GM18861 (cell line): ENCODE measurements at regions not wholly inside any gene's neighbourhood (a gene's known extent, or its start where the extent isn't known, plus 50 kb on each side); places are given as distances from the start of the nearest gene placed in this dataset.

Experiments used
- ATAC-seq: cut with Tn5 transposase; IDR thresholded peaks from one replicate; pipeline ENCODE4 v1.9.1; 2021; ENCODE audit not compliant: unreplicated experiment

DNA sequence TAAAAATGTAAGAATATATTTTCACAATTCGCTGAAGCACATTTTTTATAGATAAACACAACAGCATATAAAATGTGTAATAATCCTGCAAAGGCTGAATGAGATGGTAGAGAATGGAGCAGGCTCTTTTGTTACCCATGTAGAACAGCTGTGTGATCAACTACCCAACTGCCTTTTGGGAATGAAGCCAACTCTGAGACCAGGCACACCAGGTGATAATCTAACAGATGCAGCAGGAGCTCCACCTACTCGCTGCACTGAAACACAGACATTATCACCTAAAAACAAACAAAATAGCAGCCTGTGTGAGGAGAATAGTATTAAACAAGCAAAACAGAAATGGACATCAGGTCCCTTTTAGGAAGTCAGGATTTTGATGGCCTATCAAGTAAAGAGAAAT, 183.3 kb downstream of the CCDC59 start:
- no peak for ATAC-seq

DNA sequence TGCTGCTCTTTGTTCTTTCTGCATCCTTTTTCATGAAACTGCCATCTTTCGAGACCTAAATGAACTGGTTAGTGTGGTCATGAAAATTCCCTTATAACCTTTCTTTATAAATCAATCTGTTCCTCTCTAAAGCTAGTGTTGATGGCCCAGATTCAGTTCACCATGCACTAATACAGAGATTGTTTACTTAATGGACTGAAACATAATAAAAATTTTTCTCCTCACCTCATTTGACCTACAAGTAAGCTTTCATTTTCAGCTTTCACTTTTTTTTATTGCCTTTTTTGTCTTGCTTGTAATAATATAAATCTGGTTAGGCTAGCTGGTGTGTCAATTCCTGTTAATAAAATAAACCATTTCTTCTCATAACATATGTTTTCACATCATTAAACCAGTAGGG, 183.8 kb downstream of the CCDC59 start:
- ATAC-seq = no peak

- ATAC-seq = no peak
Measured at GRCh38 chr12:82149045-82149444, 209.1 kb downstream of the CCDC59 start.

- ATAC-seq = no peak
Measured at GRCh38 chr12:82146740-82147139, 211.4 kb downstream of the CCDC59 start.

GRCh38 chr12:82144505-82144904, 213.7 kb downstream of the CCDC59 start:
- ATAC-seq = no peak

GRCh38 chr12:82132390-82132789, 225.8 kb downstream of the CCDC59 start:
- ATAC-seq = no peak

DNA sequence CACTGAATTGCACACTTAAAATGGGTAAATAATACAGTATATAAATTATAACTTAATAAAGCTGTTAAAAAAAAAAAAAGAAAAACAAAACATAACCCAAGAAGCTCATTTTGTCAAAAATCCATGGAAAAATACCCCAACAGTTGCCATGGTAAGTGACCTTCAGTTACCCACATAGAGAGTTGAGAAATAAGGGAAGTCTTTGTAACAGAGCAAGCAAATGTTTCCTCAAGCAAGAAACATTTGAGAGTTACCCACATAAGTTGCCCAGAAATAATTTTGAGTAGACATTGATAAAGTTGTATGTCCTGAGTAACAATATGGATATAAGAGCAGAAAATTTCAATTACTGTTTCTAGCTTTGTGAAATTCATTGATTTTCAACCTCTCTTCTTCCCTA, 227.4 kb downstream of the CCDC59 start:
- no peak for ATAC-seq

DNA sequence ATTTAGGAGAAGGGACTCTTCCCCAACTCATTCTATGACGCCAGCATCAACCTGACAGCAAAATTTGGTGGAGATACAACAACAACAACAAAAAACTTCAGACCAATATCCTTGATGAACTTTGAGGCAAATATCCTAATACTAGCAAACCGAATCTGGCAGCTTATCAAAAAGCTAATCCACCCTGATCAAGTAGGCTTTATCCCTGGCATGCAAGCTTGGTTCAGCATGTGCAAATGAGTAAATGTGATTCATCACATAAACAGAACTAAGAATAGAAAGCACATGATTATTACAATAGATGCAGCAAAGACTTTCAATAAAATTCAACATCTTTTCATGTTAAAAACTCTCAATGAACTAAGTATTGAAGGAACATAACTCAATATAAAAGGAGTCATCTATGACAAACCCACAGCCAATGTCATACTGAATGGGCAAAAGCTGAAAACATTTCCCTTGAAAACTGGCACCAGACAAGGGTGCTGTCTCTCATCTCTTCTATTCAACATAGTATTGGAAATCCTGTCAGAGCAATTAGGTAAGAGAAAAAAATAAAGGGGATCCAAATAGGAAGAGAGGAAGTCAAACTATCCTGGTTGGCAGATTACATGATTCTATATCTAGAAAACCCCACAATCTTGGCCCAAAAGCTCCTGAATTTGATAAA, 233.3 kb downstream of the CCDC59 start:
- ATAC-seq = no peak

DNA sequence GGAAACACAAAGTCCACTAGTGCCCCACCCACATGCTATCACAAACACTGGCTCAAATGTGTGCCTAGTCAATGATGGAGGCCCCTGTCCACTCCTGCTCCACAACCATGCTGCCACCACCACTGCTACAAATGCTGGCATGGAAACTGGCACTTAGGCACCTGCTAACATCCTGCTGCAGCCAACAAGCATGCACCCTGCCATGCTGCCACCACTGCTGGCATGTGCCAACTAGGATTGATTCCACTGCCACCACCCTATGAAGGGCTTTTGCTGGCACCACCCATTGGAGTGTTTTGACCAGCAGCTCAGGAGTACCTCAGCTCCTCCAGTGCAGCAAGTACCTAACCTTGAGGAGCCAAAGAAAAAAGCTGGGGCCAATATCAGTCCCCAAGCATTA, 236.6 kb downstream of the CCDC59 start:
- no peak for ATAC-seq

- no peak for ATAC-seq
Measured at GRCh38 chr12:82120901-82121300, 237.3 kb downstream of the CCDC59 start.

DNA sequence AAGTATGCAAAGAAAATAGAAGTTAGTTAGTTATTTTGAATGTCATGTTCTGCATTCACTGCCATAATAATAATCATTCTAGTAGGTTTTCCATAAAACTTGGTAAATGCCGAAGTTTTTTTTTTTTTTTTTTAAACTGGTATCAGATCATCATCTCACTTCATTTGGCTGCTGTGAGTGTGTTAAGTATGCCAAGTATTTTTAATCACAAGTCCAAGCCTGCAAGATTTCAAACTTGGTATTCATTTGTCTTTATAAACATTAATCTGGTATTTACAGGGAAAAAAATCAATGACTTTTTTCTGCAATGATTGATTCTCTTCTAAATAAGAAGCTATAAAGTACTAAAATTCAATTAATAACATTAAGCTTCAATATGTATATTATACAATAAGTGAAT, 248.9 kb downstream of the CCDC59 start:
- ATAC-seq = no peak

GRCh38 chr12:82108615-82109014, 249.6 kb downstream of the CCDC59 start:
- no peak for ATAC-seq

DNA sequence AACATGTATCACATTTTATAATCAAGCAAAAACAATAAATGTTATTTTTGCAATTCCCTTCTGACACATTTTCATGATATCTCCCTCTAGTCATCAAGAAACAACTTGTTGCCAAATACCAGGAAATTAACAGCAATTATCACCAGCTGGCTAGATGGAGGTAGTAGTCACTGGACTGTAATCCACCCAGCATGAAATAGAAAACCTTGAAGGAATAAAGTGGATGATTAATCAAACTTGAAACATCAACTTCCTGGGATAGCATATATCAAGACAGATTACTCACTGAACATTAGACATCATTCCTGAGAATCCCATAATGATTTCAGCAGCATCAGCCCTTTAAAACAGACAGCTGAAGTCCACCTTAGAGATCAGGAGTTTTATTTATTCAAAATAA, 259.0 kb downstream of the CCDC59 start:
- no peak for ATAC-seq

GRCh38 chr12:82097877-82098276, 260.3 kb downstream of the CCDC59 start:
- no peak for ATAC-seq

DNA sequence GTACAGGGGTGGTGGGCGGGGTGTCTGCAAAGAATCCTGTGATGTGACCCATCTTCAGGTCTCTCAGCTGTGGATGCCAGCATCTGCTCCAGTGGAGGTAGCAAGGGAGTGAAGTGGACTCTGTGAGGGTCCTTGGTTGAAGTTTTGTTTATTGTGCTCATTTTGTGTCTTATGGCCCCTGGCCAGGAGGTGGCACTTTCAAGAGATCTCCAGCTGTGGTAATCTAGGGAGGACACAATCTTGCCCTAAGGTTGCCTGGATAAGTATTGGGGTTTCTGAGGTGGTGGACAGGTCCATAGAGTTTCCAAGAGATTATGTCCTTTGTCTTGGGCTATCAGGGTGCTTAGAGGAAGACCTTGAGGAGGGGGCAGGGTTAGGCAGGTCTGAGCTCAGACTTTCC, 260.7 kb downstream of the CCDC59 start:
- no peak for ATAC-seq

DNA sequence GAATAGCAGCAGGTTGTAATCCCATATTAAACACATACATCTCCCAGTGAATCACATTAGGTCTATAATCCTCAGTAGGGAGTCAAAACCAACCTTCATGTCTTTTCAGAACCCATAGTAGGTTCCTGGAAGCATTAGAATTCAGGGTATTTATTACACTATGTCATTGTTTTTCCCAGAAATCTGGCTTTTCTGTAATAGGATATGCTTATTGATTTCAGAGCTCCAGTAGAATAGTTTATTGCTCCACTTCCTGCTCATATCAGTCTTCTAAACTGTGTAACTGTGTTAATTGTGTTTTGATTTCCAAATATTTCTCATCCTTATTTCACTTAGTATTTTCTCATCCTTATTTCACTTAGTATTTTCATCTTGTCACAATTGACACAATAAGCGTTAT, 268.0 kb downstream of the CCDC59 start:
- ATAC-seq = no peak

DNA sequence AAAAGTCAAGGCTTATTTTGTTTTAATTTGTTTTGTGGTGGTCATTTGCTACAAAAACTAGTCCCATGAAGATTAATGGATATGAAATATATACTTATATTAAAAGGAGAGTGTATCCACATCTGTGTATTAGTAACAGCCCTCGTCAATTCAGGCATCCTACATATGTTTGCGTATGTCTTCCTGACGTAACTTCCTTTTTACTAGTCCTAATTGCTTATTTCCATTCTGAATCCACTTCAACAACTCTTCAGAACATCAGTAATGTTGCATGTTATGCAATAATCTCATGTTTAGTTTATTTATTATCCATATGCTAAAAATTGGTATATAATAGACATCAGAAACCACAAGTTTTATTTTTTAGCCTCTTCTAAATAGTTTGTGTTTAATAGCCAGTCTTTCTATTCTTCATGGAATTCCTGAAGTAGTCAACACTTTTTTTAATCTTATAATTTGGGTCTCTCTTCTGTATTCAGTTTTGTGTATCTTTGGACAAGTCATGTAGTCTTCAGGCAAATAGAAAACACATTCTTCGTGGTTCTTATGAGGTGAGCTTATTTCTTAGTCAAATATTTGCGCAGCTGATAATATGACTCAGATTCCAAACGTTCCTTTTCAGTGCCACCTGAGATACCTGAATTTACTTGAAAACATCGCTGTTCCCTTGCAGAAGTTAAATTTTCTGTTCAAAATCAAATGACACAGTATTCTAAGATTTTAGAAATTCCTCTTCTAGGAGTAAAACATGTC, 268.6 kb downstream of the CCDC59 start:
- ATAC-seq = no peak

DNA sequence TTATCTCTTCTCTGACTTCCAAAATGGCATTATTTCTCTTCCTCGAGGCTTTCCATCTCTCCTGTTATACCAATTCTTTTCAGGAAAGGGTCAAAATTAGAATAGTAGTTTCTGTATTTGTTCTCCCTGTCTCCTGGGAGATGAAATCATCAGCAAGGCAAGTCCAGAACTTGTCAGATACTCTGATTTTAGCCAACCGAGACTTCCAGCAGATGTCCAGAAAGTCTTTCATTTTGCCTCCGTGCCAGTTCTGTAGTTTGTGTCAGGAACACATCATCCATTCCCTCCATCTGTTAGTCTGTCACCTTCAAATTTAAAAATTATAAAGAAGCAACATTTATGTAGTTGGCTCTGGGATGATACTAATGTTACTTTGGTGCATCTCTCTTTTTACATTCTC, 275.7 kb downstream of the CCDC59 start:
- no peak for ATAC-seq

DNA sequence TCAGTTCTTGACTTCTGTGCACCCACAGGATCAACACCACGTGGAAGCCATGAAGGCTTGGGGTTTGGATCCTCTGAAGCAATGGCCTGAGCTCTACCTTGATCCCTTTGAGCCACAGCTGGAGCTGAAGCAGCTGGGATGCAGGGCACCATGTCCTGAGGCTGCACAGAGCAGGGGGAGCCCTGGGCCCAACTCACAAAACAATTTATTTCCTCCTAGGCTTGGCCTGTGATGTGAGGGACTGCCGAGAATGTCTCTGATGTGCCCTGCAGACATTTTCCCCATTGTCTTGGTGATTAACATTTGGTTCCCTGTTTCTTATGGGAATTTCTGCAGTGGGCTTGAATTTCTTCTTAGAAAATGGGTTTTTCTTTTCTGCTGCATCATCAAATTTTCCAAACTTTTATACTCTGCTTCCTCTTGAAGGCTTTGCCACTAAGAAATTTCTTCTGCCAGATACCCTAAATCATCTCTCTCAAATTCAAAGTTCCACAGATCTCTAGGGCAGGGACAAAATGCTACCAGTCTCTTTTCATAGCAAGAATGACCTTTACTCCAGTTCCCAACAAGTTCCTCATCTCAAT, 288.2 kb downstream of the CCDC59 start:
- ATAC-seq = no peak

GRCh38 chr12:82058197-82058596, 299.0 kb upstream of the PPFIA2 start:
- ATAC-seq = no peak

DNA sequence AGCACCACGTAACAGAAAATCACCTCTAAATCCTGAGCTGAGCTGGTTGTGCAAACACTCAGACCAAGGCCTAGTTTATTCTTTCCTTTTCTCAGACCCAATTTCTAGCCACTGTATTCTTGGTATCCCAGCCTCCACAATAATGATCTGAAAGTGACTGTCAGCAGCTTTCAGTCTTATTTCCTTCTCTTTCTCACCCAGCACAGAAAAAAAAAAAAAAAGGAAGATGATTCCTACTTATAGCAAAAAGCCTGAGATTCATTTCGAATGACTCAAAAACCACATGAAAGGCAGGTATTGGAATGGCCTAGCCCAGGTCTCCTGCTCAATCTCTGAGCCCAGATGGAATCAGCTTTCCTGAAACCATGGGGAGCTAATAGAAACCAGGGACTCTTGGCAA, 298.6 kb upstream of the PPFIA2 start:
- ATAC-seq = no peak

GRCh38 chr12:82055391-82055790, 296.2 kb upstream of the PPFIA2 start:
- ATAC-seq = no peak
